WTC11 (cell line): ENCODE measurements at regions not wholly inside any gene's neighbourhood (a gene's known extent, or its start where the extent isn't known, plus 50 kb on each side); places are given as distances from the start of the nearest gene placed in this dataset.
A peak's percentile ranks its signal among the peaks of the same experiment; 100 is the strongest.

Source experiments
- ATAC-seq: fragments of 200-7000 bp; cut with Tn5 transposase; 2 replicates; pipeline ENCODE4 v1.10.0; 2021; ENCODE audit warnings: mild to moderate bottlenecking, moderate library complexity
- CTCF ChIA-PET: fragments of 300-600 bp; sonication (Branson Sonifier 250); formaldehyde crosslinking; loops from one replicate; lab custom pipeline; 2021; ENCODE audit warnings: antibody characterized with exemption; lab: Charles Lee
- POLR2A ChIA-PET: fragments of 350-600 bp; sonication (Branson Sonifier 250); formaldehyde crosslinking; loops from one replicate; lab custom pipeline; 2021; ENCODE audit warnings: antibody characterized with exemption; lab: Charles Lee
- DNase-seq: peaks from one replicate; pipeline ENCODE4 v3.0.0; 2021; ENCODE audit warnings: low spot score
- H3K27ac Mint-ChIP-seq: 2 replicates; pipeline ENCODE4 v1.8.0; 2021; ENCODE audit warnings: mixed read lengths
- H3K27me3 Mint-ChIP-seq: 2 replicates; pipeline ENCODE4 v1.8.0; 2021; ENCODE audit warnings: low read depth, mild to moderate bottlenecking, moderate library complexity, mixed read lengths
- H3K36me3 Mint-ChIP-seq: 2 replicates; pipeline ENCODE4 v1.8.0; 2021; ENCODE audit warnings: mixed read lengths
- H3K4me1 Mint-ChIP-seq: 2 replicates; pipeline ENCODE4 v1.8.0; 2022; ENCODE audit warnings: mixed read lengths
- H3K4me3 Mint-ChIP-seq: 2 replicates; pipeline ENCODE4 v1.8.0; 2021; ENCODE audit warnings: mild to moderate bottlenecking, moderate library complexity, mixed read lengths
- H3K9me3 Mint-ChIP-seq: 2 replicates; pipeline ENCODE4 v1.8.0; 2021; ENCODE audit warnings: mixed read lengths
- CDX4 ChIP-seq: fragments of 250-450 bp; sonication (Bioruptor Pico); IDR thresholded peaks from 2 replicates; pipeline ENCODE4 v1.9.0; 2021; ENCODE audit warnings: moderate library complexity, mild to moderate bottlenecking, inconsistent platforms, borderline replicate concordance
- CREM ChIP-seq: sonication (generic); formaldehyde crosslinking; IDR thresholded peaks from 2 replicates; pipeline ENCODE4 v1.8.1; 2022; ENCODE audit warnings: mild to moderate bottlenecking, missing genetic modification reagents, moderate library complexity
- E2F5 ChIP-seq: sonication (generic); formaldehyde crosslinking; IDR thresholded peaks from 2 replicates; pipeline ENCODE4 v1.8.1; 2022; ENCODE audit warnings: mild to moderate bottlenecking, moderate library complexity, missing genetic modification reagents
- GABPB1 ChIP-seq: sonication (generic); formaldehyde crosslinking; IDR thresholded peaks from 2 replicates; pipeline ENCODE4 v1.8.1; 2023; ENCODE audit warnings: mild to moderate bottlenecking, missing genetic modification reagents
- GRHL2 ChIP-seq: fragments of 250-450 bp; sonication (Bioruptor Pico); IDR thresholded peaks from 2 replicates; pipeline ENCODE4 v1.8.0; 2022; ENCODE audit warnings: mild to moderate bottlenecking, moderate library complexity; ENCODE audit not compliant: insufficient replicate concordance, severe bottlenecking
- GTF2I ChIP-seq: fragments of 250-450 bp; sonication (Bioruptor Pico); conservative IDR thresholded peaks from 2 replicates; pipeline ENCODE4 v1.4.0; 2021; ENCODE audit warnings: mild to moderate bottlenecking
- HMGA2 ChIP-seq: fragments of 250-450 bp; sonication (Bioruptor Pico); IDR thresholded peaks from 2 replicates; pipeline ENCODE4 v1.4.0; 2021; ENCODE audit warnings: mild to moderate bottlenecking, moderate library complexity
- IRF2 ChIP-seq: sonication (generic); formaldehyde crosslinking; IDR thresholded peaks from 2 replicates; pipeline ENCODE4 v1.8.0; 2022; ENCODE audit warnings: low read depth, missing genetic modification reagents, borderline replicate concordance
- JUN ChIP-seq: sonication (generic); formaldehyde crosslinking; IDR thresholded peaks from 2 replicates; pipeline ENCODE4 v1.8.0; 2023; ENCODE audit warnings: mild to moderate bottlenecking, missing genetic modification reagents
- NFATC4 ChIP-seq: fragments of 250-450 bp; sonication (Bioruptor Pico); IDR thresholded peaks from 2 replicates; pipeline ENCODE4 v1.9.0; 2021; ENCODE audit warnings: mild to moderate bottlenecking
- NR2C2 ChIP-seq: sonication (generic); formaldehyde crosslinking; IDR thresholded peaks from 2 replicates; pipeline ENCODE4 v1.8.0; 2022; ENCODE audit warnings: mild to moderate bottlenecking, missing genetic modification reagents
- PRRX2 ChIP-seq: fragments of 250-450 bp; sonication (Bioruptor Pico); IDR thresholded peaks from 2 replicates; pipeline ENCODE4 v1.8.0; 2021; ENCODE audit warnings: mild to moderate bottlenecking
- USF1 ChIP-seq: sonication (generic); formaldehyde crosslinking; IDR thresholded peaks from 2 replicates; pipeline ENCODE4 v1.8.0; 2022; ENCODE audit warnings: mild to moderate bottlenecking, missing genetic modification reagents
- ZNF219 ChIP-seq: sonication (generic); formaldehyde crosslinking; IDR thresholded peaks from 2 replicates; pipeline ENCODE4 v1.8.0; 2023; ENCODE audit warnings: missing genetic modification reagents, mild to moderate bottlenecking, borderline replicate concordance
- ZNF263 ChIP-seq: sonication (generic); formaldehyde crosslinking; IDR thresholded peaks from 2 replicates; pipeline ENCODE4 v1.8.1; 2022; ENCODE audit warnings: low read depth, mild to moderate bottlenecking, moderate library complexity, missing genetic modification reagents
- ZNF317 ChIP-seq: sonication (generic); formaldehyde crosslinking; IDR thresholded peaks from 2 replicates; pipeline ENCODE4 v1.8.1; 2023; ENCODE audit warnings: low read depth, mild to moderate bottlenecking, moderate library complexity, missing genetic modification reagents, borderline replicate concordance
- ZNF425 ChIP-seq: fragments of 250-450 bp; sonication (Bioruptor Pico); conservative IDR thresholded peaks from 2 replicates; pipeline ENCODE4 v1.9.0; 2021; ENCODE audit warnings: mild to moderate bottlenecking
- TF ChIP-seq, protein P1 (sequence below): sonication (generic); formaldehyde crosslinking; IDR thresholded peaks from 2 replicates; pipeline ENCODE4 v1.8.1; 2023; ENCODE audit warnings: mild to moderate bottlenecking, missing genetic modification reagents, moderate library complexity
- TF ChIP-seq, protein P2 (sequence below): sonication (generic); formaldehyde crosslinking; IDR thresholded peaks from 2 replicates; pipeline ENCODE4 v1.8.0; 2022; ENCODE audit warnings: mild to moderate bottlenecking, missing genetic modification reagents
- TF ChIP-seq, protein P3 (sequence below): sonication (generic); formaldehyde crosslinking; IDR thresholded peaks from 2 replicates; pipeline ENCODE4 v1.8.1; 2022; ENCODE audit warnings: missing genetic modification reagents, borderline replicate concordance

DNA sequence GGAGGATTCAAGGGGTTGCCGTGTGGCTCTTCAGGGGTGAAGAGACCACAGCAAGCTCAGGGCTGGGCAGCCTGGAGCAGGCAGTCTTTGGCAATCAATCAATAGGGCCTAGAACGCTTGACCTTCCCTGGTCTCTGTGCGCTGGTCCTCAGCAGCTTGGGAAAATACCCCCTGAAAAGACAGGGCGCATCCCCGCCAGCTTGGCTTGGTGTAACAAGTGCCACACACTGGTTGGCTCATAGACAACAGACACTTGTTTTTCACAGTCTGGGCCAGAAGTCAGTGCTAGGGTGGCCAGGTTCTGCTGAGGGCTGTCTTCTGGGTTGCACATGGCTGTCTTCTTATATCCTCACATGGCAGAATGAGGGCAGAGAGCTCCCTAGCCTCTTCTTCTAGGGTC, 141.1 kb downstream of the HSD17B3 start:
- H3K27ac Mint-ChIP-seq: no peak overlapping the region
- H3K4me3 Mint-ChIP-seq: no peak overlapping the region
- no peak for DNase-seq
- H3K27me3 Mint-ChIP-seq: no peaks in the 10 kb centered on the region; the same call in 1 of the 2 replicates
- ATAC-seq: no peak
- no peaks in the 10 kb centered on the region for H3K36me3 Mint-ChIP-seq
- CTCF ChIA-PET: no interaction called here
- peaks cover 12% of the 10 kb centered on the region for H3K4me1 Mint-ChIP-seq
- H3K9me3 Mint-ChIP-seq: 0 out of 2 replicates have a peak, but pooled peaks cover 2% of the 10 kb centered on the region
- TF ChIP-seq IRF2 (CRISPR knock-in tag) (no peak), ZNF263 (CRISPR knock-in tag) (no peak)
- POLR2A ChIA-PET: no interaction called here

DNA sequence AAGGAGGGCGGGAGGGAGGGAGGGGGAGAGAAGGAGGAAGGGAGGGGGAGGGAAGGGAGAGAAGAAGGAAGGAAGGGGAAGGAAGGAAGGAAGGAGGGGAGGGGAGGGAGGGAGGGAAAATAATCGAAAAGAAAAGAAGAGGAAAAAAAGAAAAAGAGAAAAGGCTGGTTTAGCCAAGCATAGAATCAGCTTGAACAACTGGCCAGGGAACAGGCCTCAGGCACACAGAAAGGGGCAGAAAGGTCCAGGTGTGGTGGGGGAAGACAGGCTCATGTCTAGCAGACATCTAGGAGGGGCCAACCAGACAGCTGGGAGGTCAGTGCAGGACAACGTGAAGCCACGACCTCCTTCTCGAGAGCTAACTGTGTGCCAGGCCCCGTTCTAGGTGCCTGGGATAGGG, 141.8 kb downstream of the HSD17B3 start:
- CTCF ChIA-PET: no interaction called here
- ATAC-seq: no peak

DNA sequence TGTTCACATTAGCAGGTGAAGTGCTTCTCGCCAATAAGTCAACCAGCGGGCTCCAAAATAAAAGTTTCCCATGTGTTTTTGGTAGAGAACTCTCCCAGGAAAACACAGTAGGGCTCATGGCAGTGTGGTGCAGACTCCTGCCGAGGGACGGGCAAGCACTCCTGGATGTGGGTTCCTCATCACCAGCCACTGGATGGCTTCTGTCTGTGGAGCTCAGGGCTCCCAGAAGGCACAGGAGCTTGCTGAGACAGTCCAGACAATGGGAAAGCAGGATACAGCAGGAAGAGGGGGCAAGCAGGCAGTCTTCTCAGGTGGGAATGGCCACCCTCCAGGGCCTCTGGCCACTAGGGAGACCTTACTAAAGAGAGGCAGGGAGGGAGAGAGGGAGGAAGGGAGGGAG, 142.4 kb downstream of the HSD17B3 start:
- Mint-ChIP-seq H3K36me3 (no peaks in the 10 kb centered on the region), H3K4me3 (no peak overlapping the region), H3K27ac (no peak overlapping the region), H3K27me3 (no peaks in the 10 kb centered on the region; the same call in 1 of the 2 replicates), H3K4me1 (peaks cover 12% of the 10 kb centered on the region), H3K9me3 (0 out of 2 replicates have a peak, but pooled peaks cover 2% of the 10 kb centered on the region)
- ChIA-PET CTCF (interaction anchor here (0.8 kb wide), 1 partner anchor 423 kb away, joined by 3 read pairs; no protein-coding TSS in a partner anchor), POLR2A (no interaction called here)
- no peak for ATAC-seq
- DNase-seq: no peak
- TF ChIP-seq CDX4 (no peak), NFATC4 (no peak), ZNF317 (CRISPR knock-in tag) (no peak), NR2C2 (CRISPR knock-in tag) (no peak), HMGA2 (no peak), E2F5 (CRISPR knock-in tag) (no peak), ZNF425 (CRISPR knock-in tag) (no peak), PRRX2 (CRISPR knock-in tag) (no peak), USF1 (CRISPR knock-in tag) (no peak), GTF2I (CRISPR knock-in tag) (no peak), GRHL2 (CRISPR knock-in tag) (no peak)
- TF ChIP-seq, protein P1, sequence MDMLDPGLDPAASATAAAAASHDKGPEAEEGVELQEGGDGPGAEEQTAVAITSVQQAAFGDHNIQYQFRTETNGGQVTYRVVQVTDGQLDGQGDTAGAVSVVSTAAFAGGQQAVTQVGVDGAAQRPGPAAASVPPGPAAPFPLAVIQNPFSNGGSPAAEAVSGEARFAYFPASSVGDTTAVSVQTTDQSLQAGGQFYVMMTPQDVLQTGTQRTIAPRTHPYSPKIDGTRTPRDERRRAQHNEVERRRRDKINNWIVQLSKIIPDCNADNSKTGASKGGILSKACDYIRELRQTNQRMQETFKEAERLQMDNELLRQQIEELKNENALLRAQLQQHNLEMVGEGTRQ: no peak
- TF ChIP-seq, protein P2, sequence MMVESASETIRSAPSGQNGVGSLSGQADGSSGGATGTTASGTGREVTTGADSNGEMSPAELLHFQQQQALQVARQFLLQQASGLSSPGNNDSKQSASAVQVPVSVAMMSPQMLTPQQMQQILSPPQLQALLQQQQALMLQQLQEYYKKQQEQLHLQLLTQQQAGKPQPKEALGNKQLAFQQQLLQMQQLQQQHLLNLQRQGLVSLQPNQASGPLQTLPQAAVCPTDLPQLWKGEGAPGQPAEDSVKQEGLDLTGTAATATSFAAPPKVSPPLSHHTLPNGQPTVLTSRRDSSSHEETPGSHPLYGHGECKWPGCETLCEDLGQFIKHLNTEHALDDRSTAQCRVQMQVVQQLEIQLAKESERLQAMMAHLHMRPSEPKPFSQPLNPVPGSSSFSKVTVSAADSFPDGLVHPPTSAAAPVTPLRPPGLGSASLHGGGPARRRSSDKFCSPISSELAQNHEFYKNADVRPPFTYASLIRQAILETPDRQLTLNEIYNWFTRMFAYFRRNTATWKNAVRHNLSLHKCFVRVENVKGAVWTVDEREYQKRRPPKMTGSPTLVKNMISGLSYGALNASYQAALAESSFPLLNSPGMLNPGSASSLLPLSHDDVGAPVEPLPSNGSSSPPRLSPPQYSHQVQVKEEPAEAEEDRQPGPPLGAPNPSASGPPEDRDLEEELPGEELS: no peak

More for the DNA sequence above, 141.8 kb downstream of the HSD17B3 start:
- H3K27ac Mint-ChIP-seq: no peak overlapping the region
- H3K9me3 Mint-ChIP-seq: 0 out of 2 replicates have a peak, but pooled peaks cover 2% of the 10 kb centered on the region
- peaks cover 12% of the 10 kb centered on the region for H3K4me1 Mint-ChIP-seq
- DNase-seq: no peak
- no peaks in the 10 kb centered on the region; the same call in 1 of the 2 replicates for H3K27me3 Mint-ChIP-seq
- TF ChIP-seq ZNF219 (CRISPR knock-in tag): no peak
- TF ChIP-seq, protein P3, sequence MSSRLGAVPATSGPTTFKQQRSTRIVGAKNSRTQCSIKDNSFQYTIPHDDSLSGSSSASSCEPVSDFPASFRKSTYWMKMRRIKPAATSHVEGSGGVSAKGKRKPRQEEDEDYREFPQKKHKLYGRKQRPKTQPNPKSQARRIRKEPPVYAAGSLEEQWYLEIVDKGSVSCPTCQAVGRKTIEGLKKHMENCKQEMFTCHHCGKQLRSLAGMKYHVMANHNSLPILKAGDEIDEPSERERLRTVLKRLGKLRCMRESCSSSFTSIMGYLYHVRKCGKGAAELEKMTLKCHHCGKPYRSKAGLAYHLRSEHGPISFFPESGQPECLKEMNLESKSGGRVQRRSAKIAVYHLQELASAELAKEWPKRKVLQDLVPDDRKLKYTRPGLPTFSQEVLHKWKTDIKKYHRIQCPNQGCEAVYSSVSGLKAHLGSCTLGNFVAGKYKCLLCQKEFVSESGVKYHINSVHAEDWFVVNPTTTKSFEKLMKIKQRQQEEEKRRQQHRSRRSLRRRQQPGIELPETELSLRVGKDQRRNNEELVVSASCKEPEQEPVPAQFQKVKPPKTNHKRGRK: peak; percentile 93; the same call in 1 of the 2 replicates
- TF ChIP-seq GABPB1 (CRISPR knock-in tag): no peak
- TF ChIP-seq JUN: no peak
- TF ChIP-seq CREM (CRISPR knock-in tag): no peak
- TF ChIP-seq, all 79 proteins: peak for 1
- POLR2A ChIA-PET: no interaction called here
- Mint-ChIP-seq H3K36me3 (no peaks in the 10 kb centered on the region), H3K4me3 (no peak overlapping the region)
